Astrocyte (in vitro differentiated cells and primary cell): ENCODE measurements at regions not wholly inside any gene's neighbourhood (a gene's known extent, or its start where the extent isn't known, plus 50 kb on each side); places are given as distances from the start of the nearest gene placed in this dataset.

ENCODE experiments used
- DNase-seq: peaks from one replicate; pipeline ENCODE4 v3.0.0-alpha.2; 2010; ENCODE audit warnings: low read depth
- FAIRE-seq: peaks from 2 replicates; lab custom pipeline; 2011; peaks lifted over from hg19 to GRCh38; lab: Jason Lieb, UNC
- H2AFZ ChIP-seq: 2 replicates; pipeline ENCODE4 v1.6.0; 2012; ENCODE audit warnings: low read depth, low read length, inconsistent platforms
- H3K27ac ChIP-seq: 2 replicates; pipeline ENCODE4 v1.5.1; 2011; ENCODE audit warnings: low read depth, low read length, inconsistent platforms
- H3K27me3 ChIP-seq: 2 replicates; pipeline ENCODE4 v1.6.0; 2011; ENCODE audit warnings: low read length, inconsistent platforms; ENCODE audit not compliant: insufficient read depth
- H3K36me3 ChIP-seq: 2 replicates; pipeline ENCODE4 v1.5.1; 2011; ENCODE audit warnings: low read length, inconsistent platforms; ENCODE audit not compliant: insufficient read depth
- H3K4me1 ChIP-seq: 2 replicates; pipeline ENCODE4 v1.5.1; 2011; ENCODE audit warnings: low read length, inconsistent platforms; ENCODE audit not compliant: insufficient read depth
- H3K4me2 ChIP-seq: 2 replicates; pipeline ENCODE4 v1.6.0; 2012; ENCODE audit warnings: low read length, inconsistent platforms
- H3K4me3 ChIP-seq: 2 replicates; pipeline ENCODE4 v1.5.1; 2011; ENCODE audit warnings: low read depth, mild to moderate bottlenecking, low read length, inconsistent platforms; ENCODE audit not compliant: insufficient read depth
- H3K79me2 ChIP-seq: 2 replicates; pipeline ENCODE4 v1.6.0; 2012; ENCODE audit warnings: mild to moderate bottlenecking, low read length, inconsistent platforms; ENCODE audit not compliant: insufficient read depth
- H3K9ac ChIP-seq: 2 replicates; pipeline ENCODE4 v1.6.0; 2012; ENCODE audit warnings: mild to moderate bottlenecking, low read length, inconsistent platforms
- H3K9me3 ChIP-seq: 2 replicates; pipeline ENCODE4 v1.5.1; 2012; ENCODE audit warnings: low read depth, mild to moderate bottlenecking, low read length, inconsistent platforms; ENCODE audit not compliant: insufficient read depth
- H4K20me1 ChIP-seq: 2 replicates; pipeline ENCODE4 v1.6.0; 2012; ENCODE audit warnings: low read length, inconsistent platforms; ENCODE audit not compliant: insufficient read depth
- H3K27ac Mint-ChIP-seq: one replicate; pipeline ENCODE4 v1.8.0; 2021; ENCODE audit warnings: mild to moderate bottlenecking, mixed read lengths; ENCODE audit not compliant: unreplicated experiment
- H3K27me3 Mint-ChIP-seq: one replicate; pipeline ENCODE4 v1.8.0; 2021; ENCODE audit warnings: low read depth, mixed read lengths; ENCODE audit not compliant: unreplicated experiment
- H3K36me3 Mint-ChIP-seq: one replicate; pipeline ENCODE4 v1.8.0; 2021; ENCODE audit warnings: low read depth, mixed read lengths; ENCODE audit not compliant: unreplicated experiment
- H3K4me1 Mint-ChIP-seq: one replicate; pipeline ENCODE4 v1.8.0; 2021; ENCODE audit warnings: low read depth, mixed read lengths; ENCODE audit not compliant: unreplicated experiment
- H3K4me3 Mint-ChIP-seq: one replicate; pipeline ENCODE4 v1.8.0; 2021; ENCODE audit warnings: mild to moderate bottlenecking, moderate library complexity, mixed read lengths; ENCODE audit not compliant: unreplicated experiment
- H3K9me3 Mint-ChIP-seq: one replicate; pipeline ENCODE4 v1.8.0; 2021; ENCODE audit warnings: mild to moderate bottlenecking, mixed read lengths; ENCODE audit not compliant: unreplicated experiment
- EZH2 ChIP-seq: IDR thresholded peaks from 2 replicates; pipeline ENCODE4 v1.6.1; 2012; ENCODE audit warnings: mild to moderate bottlenecking, low read length, inconsistent platforms; ENCODE audit not compliant: insufficient read depth
- TF ChIP-seq, protein P1 (sequence below): IDR thresholded peaks from 2 replicates; pipeline ENCODE4 v1.5.1; 2011; ENCODE audit warnings: low read depth, mild to moderate bottlenecking, inconsistent platforms, low read length, moderate library complexity; ENCODE audit not compliant: insufficient read depth

DNA sequence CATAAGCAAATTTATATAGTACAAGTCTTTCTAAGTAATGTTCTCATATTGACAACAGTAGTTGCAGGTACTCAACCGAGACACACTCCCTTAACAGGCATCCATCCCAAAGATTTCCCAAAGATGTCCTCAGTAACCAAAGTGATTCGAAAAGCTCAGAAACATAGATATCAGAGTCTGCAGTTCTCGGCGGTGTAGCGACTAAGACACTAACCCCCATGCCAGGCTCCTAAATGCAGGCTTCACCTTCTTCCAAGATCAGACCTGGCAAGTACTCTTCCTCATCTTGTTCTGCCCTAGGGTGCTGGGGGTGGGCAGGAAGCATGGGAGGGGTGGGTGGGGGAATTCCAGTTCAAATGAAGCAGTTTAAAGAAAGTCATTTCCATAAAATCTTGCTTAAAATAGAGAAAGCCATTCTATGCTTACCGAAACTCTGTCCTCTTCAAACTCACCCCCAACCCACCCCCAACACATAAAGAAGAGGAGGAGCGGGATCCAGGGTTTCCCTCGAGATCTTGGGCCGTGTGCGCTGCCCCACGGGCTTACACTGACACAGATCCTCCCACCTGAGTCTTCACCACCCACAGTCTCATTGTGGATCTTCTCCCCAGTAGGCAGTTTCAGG is 59.0 kb upstream of the BCL6 start:
- peaks cover 7% of the 10 kb centered on the region for H3K4me1 Mint-ChIP-seq
- no peak overlapping the region for H3K27ac ChIP-seq
- no peaks in the 10 kb centered on the region for H4K20me1 ChIP-seq
- peaks cover 4% of the 10 kb centered on the region for H3K27me3 ChIP-seq
- TF ChIP-seq EZH2 = no peak
- TF ChIP-seq, protein P1, sequence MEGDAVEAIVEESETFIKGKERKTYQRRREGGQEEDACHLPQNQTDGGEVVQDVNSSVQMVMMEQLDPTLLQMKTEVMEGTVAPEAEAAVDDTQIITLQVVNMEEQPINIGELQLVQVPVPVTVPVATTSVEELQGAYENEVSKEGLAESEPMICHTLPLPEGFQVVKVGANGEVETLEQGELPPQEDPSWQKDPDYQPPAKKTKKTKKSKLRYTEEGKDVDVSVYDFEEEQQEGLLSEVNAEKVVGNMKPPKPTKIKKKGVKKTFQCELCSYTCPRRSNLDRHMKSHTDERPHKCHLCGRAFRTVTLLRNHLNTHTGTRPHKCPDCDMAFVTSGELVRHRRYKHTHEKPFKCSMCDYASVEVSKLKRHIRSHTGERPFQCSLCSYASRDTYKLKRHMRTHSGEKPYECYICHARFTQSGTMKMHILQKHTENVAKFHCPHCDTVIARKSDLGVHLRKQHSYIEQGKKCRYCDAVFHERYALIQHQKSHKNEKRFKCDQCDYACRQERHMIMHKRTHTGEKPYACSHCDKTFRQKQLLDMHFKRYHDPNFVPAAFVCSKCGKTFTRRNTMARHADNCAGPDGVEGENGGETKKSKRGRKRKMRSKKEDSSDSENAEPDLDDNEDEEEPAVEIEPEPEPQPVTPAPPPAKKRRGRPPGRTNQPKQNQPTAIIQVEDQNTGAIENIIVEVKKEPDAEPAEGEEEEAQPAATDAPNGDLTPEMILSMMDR = no peak
- no peak overlapping the region for H2AFZ ChIP-seq
- no peak overlapping the region for H3K4me3 ChIP-seq
- H3K27ac Mint-ChIP-seq = no peak overlapping the region
- no peaks in the 10 kb centered on the region for H3K79me2 ChIP-seq
- H3K9me3 Mint-ChIP-seq = no peaks in the 10 kb centered on the region
- H3K36me3 Mint-ChIP-seq = no peaks in the 10 kb centered on the region
- peaks cover 11% of the 10 kb centered on the region for H3K27me3 Mint-ChIP-seq
- no peak overlapping the region for H3K9ac ChIP-seq
- DNase-seq (no peak), FAIRE-seq (no peak)
- no peaks in the 10 kb centered on the region for H3K36me3 ChIP-seq
- no peak overlapping the region for H3K4me2 ChIP-seq
- H3K4me3 Mint-ChIP-seq = no peak overlapping the region
- H3K9me3 ChIP-seq = no peaks in the 10 kb centered on the region
- no peaks in the 10 kb centered on the region for H3K4me1 ChIP-seq

DNA sequence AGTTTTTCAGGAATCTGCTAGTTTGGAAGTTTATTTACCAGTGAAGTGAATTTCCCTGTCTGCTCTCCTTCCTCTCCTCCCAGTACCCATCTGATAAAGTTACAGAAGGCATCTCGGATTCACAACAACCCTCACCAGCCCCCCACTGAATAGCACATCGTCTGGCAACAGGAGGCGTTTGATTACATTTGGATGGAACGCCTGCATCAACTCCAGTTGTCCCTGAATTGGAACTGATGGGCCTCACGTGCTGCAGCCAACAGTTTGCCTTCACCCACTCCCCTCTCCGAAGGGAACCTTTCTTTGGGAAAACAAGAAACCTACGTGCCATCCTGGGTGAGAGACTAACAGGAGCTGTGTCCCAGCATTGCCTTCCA is 59.5 kb upstream of the BCL6 start:
- Histone ChIP-seq H3K36me3 (no peaks in the 10 kb centered on the region), H3K27ac (no peak overlapping the region), H3K4me1 (no peaks in the 10 kb centered on the region), H3K9ac (no peak overlapping the region), H3K9me3 (no peaks in the 10 kb centered on the region), H4K20me1 (no peaks in the 10 kb centered on the region), H3K4me2 (no peak overlapping the region), H3K79me2 (no peaks in the 10 kb centered on the region), H2AFZ (no peak overlapping the region), H3K27me3 (peaks cover 4% of the 10 kb centered on the region), H3K4me3 (no peak overlapping the region)
- DNase-seq (no peak), FAIRE-seq (no peak)
- no peak overlapping the region for H3K4me3 Mint-ChIP-seq
- no peaks in the 10 kb centered on the region for H3K36me3 Mint-ChIP-seq
- TF ChIP-seq EZH2 = no peak
- TF ChIP-seq, protein P1 = no peak
- H3K27me3 Mint-ChIP-seq = peaks cover 11% of the 10 kb centered on the region
- peaks cover 7% of the 10 kb centered on the region for H3K4me1 Mint-ChIP-seq
- no peaks in the 10 kb centered on the region for H3K9me3 Mint-ChIP-seq
- no peak overlapping the region for H3K27ac Mint-ChIP-seq

DNA sequence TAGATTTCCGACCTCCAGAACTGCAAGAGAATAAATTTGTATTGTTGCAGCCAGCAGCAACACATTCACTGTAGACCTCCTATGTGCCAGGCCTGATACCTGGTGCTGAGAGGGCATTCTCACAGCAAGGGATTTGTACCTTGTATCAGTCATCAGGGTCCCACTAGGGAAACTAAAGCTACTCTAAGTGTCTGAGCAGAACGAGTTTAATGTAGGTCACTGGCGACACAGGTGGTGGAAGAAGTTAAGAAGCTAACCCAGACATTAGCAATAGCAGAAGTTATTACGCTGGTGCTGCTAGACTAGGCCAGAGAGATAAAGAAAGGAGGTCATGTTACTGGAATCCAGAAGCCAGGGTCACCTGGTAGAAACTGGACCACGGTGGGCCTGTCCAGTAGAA is 60.5 kb upstream of the BCL6 start:
- TF ChIP-seq, protein P1 = no peak
- no peak for TF ChIP-seq EZH2
- Mint-ChIP-seq H3K4me1 (peaks cover 10% of the 10 kb centered on the region), H3K36me3 (no peaks in the 10 kb centered on the region), H3K27ac (no peak overlapping the region), H3K27me3 (peaks cover 11% of the 10 kb centered on the region), H3K4me3 (no peak overlapping the region), H3K9me3 (no peaks in the 10 kb centered on the region)
- FAIRE-seq (no peak), DNase-seq (no peak)
- no peaks in the 10 kb centered on the region for H3K4me1 ChIP-seq
- no peaks in the 10 kb centered on the region for H3K9me3 ChIP-seq
- H3K27ac ChIP-seq = no peak overlapping the region
- H4K20me1 ChIP-seq = no peaks in the 10 kb centered on the region
- H3K36me3 ChIP-seq = no peaks in the 10 kb centered on the region
- H3K4me2 ChIP-seq = no peak overlapping the region
- no peaks in the 10 kb centered on the region for H3K79me2 ChIP-seq
- no peak overlapping the region for H2AFZ ChIP-seq
- no peak overlapping the region for H3K4me3 ChIP-seq
- peaks cover 4% of the 10 kb centered on the region for H3K27me3 ChIP-seq
- no peak overlapping the region for H3K9ac ChIP-seq
